Stimulated activated CD4-positive, alpha-beta T cell treated with anti-CD3 and anti-CD28 coated beads, Interleukin-4, amount 100 ng/mL, for 1 hour (primary cell): ENCODE measurements at regions not wholly inside any gene's neighbourhood (a gene's known extent, or its start where the extent isn't known, plus 50 kb on each side); places are given as distances from the start of the nearest gene placed in this dataset.

Experiments used
- DNase-seq: peaks from one replicate; pipeline ENCODE4 v3.0.0-alpha.2; 2020

- no peak for DNase-seq
Observed at GRCh38 chr10:78817804-78818203, 251.0 kb upstream of the ZMIZ1 start.

DNA sequence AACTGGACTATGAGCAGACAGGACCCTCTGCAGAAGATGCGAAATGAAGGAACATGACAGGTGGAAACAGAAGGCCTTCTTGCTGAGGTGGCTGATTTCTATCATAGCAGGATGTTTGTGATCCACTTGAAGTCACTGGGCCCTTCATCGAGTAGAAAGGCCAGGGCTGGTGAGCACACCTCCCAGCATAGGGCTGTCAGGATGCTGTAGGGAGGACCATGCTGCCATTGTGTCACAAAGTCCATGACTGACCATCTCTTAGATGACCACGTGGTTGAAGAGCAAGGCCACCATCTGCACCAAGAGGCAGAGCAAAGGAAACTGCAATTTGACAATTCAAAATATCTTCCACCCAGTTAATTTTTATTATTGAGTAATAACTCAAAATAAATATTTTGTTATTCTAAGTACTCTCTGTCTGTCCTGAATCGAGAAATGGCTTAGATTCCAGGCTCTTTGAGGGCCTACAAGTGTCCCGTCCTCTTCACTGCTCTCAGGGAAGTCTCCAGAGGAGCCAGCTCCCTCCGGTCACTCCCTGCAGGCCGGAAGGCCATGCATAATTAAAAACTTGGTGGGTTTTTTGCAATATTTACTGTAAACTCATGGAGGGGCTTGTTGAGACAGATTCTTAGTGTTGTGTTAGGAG is 249.3 kb upstream of the ZMIZ1 start:
- no peak for DNase-seq

GRCh38 chr10:78820007-78820362 is 248.8 kb upstream of the ZMIZ1 start:
- DNase-seq = no peak

DNA sequence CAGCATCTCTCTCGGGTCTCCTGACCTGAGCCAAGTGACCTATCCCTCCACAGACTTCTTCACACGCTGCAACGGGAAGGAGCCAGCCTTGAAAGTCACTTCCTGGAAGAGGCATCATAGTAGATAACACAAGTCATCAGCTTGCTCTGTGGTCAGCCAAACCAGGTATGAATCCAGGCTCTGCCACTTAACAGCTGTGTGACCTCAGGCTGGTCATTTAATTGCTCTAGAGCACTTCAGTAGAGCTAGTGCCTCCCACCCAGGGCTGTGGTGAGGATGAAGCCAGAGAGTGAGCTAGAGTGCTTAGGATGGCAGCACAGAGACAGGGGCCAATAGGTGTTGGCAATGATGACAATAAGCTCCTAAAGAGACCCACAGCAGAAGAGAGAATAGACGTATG is 247.7 kb upstream of the ZMIZ1 start:
- no peak for DNase-seq

- DNase-seq = no peak
Observed at GRCh38 chr10:78828647-78829539, 239.9 kb upstream of the ZMIZ1 start.

- DNase-seq = no peak
Observed at GRCh38 chr10:78829565-78829964, 239.2 kb upstream of the ZMIZ1 start.

- DNase-seq = no peak
Observed at GRCh38 chr10:78830062-78830975, 238.4 kb upstream of the ZMIZ1 start.

GRCh38 chr10:78830976-78831375 is 237.8 kb upstream of the ZMIZ1 start:
- DNase-seq = no peak

GRCh38 chr10:78831461-78831860 is 237.3 kb upstream of the ZMIZ1 start:
- no peak for DNase-seq

- DNase-seq = no peak
Observed at GRCh38 chr10:78832281-78832680, 236.5 kb upstream of the ZMIZ1 start.

GRCh38 chr10:78838141-78838657 is 230.6 kb upstream of the ZMIZ1 start:
- DNase-seq = no peak

- no peak for DNase-seq
Observed at GRCh38 chr10:78843495-78843894, 225.3 kb upstream of the ZMIZ1 start.

GRCh38 chr10:78844960-78845607 is 223.7 kb upstream of the ZMIZ1 start:
- DNase-seq = no peak

DNA sequence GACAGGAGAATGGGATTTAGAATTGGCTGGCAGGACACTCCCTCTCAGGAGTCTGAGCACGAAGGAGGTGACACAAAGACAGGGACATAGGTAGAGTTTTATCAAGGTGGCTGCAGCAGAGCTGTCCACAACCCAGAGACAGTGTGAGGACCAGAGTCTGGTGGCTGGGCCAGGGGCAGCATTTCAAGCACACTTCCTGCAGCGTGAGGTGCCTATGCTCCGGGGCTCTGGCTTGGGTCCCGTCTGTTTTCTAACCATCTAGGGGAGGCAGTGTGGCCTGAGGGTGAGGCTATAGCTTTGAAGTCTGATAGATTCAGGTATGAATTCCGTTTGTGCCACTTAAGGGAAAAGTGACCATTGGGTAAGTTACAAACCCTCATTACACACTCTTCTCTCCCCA is 222.7 kb upstream of the ZMIZ1 start:
- DNase-seq = no peak

- no peak for DNase-seq
Observed at GRCh38 chr10:78846760-78847159, 222.0 kb upstream of the ZMIZ1 start.

DNA sequence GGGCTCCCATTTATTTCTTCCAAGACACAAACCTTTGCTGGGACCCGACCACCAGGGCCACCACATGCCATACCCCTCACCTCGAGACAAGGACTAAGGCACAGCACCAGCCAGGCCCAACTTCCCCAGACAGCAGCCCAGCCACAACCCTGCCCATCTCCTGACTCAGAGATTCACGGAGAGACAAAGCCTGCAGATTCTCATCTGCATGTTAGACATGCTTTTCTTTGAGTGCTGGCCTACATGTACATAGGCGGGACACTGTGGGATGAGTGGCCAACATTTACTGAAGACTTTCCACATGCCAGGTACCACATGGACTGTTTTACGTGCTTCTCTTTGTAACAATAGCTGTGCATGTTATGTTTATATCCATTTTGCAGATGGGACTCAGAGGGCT is 221.3 kb upstream of the ZMIZ1 start:
- DNase-seq = no peak

GRCh38 chr10:78849115-78849514 is 219.7 kb upstream of the ZMIZ1 start:
- DNase-seq = no peak

- DNase-seq = no peak
Observed at GRCh38 chr10:78849731-78850130, 219.0 kb upstream of the ZMIZ1 start.

GRCh38 chr10:78850644-78851435 is 217.9 kb upstream of the ZMIZ1 start:
- no peak for DNase-seq

- no peak for DNase-seq
Observed at GRCh38 chr10:78851647-78852046, 217.1 kb upstream of the ZMIZ1 start.

DNA sequence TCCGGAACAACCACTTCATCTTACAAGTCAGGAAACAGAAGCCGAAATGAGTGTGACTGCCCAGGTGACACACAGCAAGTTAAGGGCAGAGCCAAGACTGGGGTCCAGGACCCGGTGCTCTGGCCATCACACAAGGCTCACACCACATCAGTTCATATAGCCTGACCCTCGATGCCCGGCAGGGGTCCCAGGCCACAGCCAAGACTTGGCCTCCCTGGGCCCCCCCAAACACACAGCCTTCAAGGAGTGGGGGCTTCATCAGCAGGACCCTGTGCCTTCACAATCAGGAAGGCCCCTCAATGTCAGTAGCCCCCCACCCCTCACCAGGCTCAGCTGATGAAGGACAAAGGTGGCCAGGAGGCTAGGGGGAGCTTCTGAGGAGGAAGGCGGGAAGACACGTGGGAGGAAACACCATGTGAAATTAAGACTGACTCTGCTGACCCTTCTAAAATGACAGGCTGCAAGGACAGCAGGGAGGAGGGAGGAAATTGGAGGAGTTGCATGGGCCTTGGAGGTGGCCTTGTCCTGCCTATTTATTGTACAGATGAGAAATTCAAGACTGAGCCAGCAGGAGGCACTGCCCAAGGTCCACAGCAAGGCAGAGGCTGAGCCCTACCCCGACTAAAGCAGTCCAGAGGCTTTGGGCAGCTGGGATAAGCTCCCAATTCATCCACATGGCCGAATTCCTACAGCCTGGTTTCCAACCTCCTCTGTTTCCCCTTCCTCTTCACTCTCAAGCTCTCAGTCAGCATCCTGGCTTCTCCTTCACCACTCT is 216.1 kb upstream of the ZMIZ1 start:
- peak; percentile 16 for DNase-seq
